HG03457 (cell line): ENCODE measurements at regions not wholly inside any gene's neighbourhood (a gene's known extent, or its start where the extent isn't known, plus 50 kb on each side); places are given as distances from the start of the nearest gene placed in this dataset.

ENCODE experiments used
- ATAC-seq: cut with Tn5 transposase; IDR thresholded peaks from one replicate; pipeline ENCODE4 v1.9.1; 2021; ENCODE audit warnings: moderate number of reproducible peaks; ENCODE audit not compliant: unreplicated experiment

DNA sequence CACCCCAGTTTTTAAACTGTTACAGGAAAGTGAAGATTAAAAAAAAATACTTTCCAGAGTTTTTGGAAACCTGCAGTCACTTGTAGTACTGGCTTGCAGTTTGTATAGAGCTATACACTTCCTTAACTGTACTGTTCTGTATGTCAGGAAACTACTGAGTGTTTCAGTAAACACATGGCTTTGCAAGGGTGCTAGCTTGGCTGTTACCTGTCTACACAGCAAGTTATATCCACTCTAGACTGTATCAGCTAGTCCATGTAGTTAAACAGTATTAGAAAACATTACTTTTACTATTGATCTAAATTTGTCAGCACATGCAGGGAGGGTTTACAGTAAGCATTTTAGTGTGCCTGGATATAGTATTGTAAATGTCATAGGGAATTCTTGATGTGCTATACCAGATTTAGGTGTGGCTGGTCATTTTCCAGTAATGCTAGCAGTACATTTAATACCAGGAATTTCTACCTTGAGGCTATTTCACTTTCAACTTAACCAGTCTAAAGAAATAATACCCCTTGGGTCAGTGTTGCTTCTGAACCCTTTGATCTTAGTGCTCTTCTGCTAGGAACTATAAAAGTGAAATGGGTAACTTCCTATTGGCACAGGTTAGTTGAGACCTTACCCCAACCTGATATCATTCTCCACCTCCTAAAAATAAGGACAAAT lies 192.3 kb upstream of the ANKRD50 start:
- no peak for ATAC-seq

DNA sequence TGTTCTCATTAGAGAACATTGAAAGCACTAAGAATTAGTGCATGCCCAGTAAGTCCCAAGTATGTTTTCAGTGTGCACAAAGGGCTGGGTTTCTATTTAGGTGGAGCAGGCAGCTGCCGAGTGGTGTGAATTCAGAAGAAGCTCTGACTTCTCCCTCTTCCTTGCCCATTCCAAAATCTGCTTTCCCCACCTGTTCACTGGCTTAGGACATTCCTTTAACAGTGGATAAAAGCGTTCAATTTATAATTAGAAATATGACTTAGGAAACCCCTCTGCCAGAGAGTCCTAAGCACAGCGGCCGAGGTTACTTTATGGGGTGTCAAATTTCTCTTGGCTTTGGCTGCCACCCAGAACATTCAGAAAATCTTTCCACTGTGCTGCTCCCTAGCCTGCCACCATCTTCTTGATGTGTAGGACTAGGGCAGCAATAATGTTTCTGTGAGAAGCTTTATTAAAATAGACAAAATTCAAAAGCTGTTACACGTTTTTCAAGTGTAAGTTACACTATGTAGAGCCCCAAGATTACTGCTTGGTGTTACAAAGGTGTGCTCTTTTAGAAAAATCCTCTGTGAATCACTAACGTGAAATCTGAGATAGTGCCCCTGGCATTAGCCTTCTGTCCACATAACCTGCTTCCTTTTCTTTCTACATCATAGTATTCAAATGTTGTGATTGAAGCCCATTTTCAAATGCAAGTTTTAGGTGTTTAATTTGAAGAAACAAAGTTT lies 191.6 kb upstream of the ANKRD50 start:
- ATAC-seq = no peak

DNA sequence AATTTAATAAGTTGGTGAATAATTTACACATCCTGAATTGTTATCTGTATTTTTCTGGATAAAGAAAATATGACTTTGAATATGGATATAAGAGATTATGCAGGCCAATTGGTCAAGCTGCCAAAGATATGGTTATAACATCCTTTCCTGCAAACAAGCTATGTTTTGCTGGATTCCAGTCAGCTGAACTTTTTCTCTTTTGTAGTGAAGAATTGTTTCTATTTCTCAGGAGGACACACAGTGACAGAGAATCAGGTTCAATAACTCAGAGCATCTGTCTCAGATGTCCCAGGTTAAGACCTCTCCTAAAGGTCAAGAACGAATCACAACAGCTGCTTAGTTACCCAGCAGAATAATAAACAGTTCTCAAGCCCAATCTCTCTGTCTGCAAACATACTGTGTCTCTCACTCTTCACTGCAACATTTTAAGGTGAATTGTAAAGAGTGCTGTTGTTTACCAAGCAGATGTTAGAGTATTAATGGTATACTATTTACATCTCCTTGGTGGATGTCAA lies 189.5 kb upstream of the ANKRD50 start:
- ATAC-seq = no peak

DNA sequence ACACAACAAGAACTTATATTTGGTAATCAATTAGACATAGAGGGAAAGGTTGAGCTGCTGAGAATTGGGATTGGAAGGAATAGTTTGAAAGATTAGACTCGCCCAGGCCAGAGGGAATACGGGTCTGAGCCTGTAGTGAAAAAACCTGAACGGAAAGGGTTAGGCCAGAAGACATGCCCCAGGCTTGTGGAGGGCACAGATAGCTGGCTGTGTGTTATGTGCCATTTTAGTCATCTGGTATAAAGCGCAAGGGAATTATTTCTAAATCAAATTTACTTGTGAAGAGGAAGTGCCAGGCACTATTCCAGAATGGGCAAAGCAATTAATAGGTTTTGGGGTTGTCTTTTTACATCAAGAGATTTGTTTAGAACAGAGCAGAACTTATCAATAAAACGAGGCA lies 187.5 kb upstream of the ANKRD50 start:
- ATAC-seq = no peak

GRCh38 chr4:124890522-124890921 lies 178.0 kb upstream of the ANKRD50 start:
- ATAC-seq = no peak

GRCh38 chr4:124887739-124888138 lies 175.2 kb upstream of the ANKRD50 start:
- ATAC-seq = no peak

- ATAC-seq = no peak
These were observed 171.8 kb upstream of the ANKRD50 start for GRCh38 chr4:124884316-124884715.

DNA sequence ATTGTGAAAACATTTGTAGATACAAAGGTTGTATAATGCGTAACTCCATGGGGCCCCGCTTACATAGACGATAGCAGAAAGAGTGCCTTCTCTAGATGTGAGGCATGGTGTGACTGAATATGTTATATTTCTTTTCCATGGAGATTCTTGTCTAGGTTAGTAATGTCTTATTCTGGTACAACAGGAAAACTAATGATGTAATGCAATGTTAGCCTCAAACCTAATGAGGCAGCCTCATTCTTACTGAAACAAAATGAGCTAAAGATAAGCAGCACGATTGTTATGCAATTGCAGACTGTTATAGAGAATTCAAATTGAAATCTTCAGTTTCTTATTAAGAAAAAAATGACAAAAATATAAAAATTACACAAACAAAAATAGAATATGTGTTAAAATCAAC lies 171.1 kb upstream of the ANKRD50 start:
- no peak for ATAC-seq

- no peak for ATAC-seq
These were observed 166.7 kb upstream of the ANKRD50 start for GRCh38 chr4:124879195-124879594.

DNA sequence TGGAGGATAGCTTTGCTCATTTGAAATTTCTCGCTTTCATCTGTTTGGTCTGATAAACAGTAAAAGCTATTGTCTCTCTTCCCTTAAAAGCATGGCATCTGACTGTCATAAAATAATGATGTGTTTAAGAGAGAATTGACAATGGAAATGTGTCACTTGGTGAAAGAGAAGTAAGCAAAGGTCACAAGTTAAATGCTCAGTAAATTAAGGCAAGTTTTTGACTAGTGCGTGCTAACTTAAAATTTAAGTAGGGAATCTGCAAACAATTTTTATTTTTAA lies 161.6 kb upstream of the ANKRD50 start:
- ATAC-seq = no peak

GRCh38 chr4:124873361-124874171 lies 161.0 kb upstream of the ANKRD50 start:
- ATAC-seq = no peak

DNA sequence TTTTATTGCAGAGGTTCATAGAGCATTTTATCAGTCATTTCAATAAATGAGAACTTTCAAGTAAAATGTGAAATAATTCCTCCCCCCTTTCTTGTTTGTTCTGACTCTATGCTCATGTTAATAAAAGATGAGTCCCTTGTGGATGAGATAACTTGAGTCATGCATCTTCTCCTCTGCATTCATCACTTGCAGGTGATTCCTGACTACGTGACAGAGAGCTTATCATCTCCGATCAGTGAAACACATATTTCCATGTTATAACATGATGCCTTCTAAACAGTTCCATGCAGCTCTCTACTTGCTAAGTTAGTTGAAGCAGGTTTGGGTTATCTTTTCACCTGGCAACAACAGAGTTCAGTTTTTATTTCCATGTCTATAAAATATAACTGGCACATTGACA lies 160.1 kb upstream of the ANKRD50 start:
- no peak for ATAC-seq

DNA sequence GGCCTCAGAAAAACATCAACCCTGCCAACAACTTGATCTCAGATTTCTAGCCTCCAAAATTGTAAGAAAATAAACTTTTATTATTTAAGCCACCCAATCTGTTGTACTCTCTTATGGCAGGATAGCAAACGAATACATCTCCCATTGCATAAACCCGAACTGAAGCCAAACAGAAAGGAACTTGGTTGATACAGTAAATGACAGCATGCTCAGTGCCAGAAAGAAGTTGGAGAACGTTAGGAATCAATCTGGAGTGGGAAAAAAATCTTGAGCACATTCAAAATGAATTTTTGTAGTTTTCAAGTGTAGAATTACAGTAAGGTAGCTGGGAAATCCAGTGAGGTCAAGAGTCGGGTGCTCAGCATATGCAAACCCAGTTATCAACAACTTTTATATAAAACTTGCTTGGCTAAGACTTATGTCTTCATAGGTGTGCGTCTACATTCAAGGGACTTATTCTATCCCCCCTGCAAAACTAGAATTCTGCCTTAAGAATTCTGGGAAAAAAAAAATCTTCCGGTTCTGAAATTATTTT lies 157.5 kb upstream of the ANKRD50 start:
- ATAC-seq = no peak

GRCh38 chr4:124868495-124868894 lies 156.0 kb upstream of the ANKRD50 start:
- ATAC-seq = no peak

GRCh38 chr4:124867536-124867935 lies 155.0 kb upstream of the ANKRD50 start:
- no peak for ATAC-seq

- ATAC-seq = no peak
These were observed 153.8 kb upstream of the ANKRD50 start for GRCh38 chr4:124866301-124866700.

DNA sequence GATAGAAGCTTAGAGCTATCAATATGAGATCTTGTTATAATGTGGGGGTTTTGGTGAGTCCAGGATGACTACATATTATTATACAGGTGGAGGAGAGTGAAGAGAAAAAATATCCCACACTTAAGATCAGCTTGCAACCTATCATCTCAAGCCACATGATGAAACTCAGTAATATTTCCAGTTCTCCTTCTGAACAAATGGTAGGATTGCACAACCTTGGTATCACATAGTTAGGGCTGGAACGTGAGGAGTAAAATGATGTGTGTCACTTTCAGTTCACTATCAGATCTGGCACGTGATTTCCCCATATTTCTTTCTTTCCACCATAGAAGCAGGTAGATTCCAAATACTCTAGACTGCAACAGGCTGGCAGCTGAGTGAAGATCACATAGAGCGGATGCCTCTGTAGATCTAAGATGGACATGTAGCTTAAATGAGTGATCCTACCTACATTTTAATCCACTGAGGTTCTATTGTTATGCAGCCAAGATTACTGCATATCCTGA lies 150.6 kb upstream of the ANKRD50 start:
- ATAC-seq = no peak

DNA sequence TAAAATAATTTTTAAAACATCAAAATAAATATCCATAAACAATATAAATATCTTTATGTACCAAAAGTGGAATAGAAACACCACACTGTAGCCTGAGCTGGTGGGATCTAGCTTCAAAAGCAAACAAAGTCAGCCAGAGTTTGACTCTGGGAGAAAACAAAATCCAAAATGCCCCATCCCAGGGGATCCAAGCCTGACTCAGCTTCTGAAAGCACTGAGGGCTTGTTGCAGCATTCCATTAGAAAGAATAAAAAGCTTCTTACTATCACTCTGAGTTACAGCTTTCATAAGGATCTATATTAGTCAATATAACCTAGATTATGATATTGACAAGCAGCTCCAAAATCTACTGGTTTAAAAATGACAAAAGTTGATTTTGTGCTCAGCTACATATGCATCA lies 149.7 kb upstream of the ANKRD50 start:
- no peak for ATAC-seq

DNA sequence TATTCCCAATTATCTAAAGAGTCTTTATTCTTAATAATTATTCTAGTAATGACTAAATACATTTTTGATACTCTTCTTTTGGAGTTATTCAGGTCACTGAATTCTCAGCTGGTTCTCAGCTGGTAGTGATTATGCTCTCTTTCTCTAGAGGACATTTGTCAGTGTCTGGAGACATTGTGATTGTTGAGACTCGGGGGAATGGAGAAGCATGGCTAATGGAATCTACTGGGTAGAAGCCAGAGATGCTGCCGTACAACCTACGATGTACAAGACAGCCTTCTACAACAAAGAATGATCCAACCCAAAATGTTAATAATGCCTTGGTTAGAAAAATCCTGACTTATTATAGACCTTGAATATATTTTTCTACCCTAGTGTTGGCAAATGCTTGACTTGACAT lies 149.2 kb upstream of the ANKRD50 start:
- ATAC-seq = no peak

- ATAC-seq = peak; percentile 76
These were observed 142.4 kb upstream of the ANKRD50 start for GRCh38 chr4:124854968-124855367.

- no peak for ATAC-seq
These were observed 139.2 kb upstream of the ANKRD50 start for GRCh38 chr4:124851741-124852140.
